Testis (tissue), 2 donors: ENCODE measurements at regions not wholly inside any gene's neighbourhood (a gene's known extent, or its start where the extent isn't known, plus 50 kb on each side); places are given as distances from the start of the nearest gene placed in this dataset.

ENCODE experiments used
- POLR2A ChIP-seq: fragments of 450-650 bp; IDR thresholded peaks from one replicate; pipeline ENCODE4 v1.6.1; 2017; ENCODE audit warnings: antibody characterized with exemption, mild to moderate bottlenecking, moderate library complexity
- TF ChIP-seq, protein P1 (sequence below), 3 experiments: fragments of 450-650 bp in 2 of 3; fragments of 200-600 bp in 1 of 3; sonication (generic) in 1 of 3; IDR thresholded peaks; one replicate each; pipeline ENCODE4 v1.5.1; 2016 to 2019; ENCODE audit warnings: antibody characterized with exemption in 3 of 3, mild to moderate bottlenecking in 2 of 3, moderate library complexity in 1 of 3

DNA sequence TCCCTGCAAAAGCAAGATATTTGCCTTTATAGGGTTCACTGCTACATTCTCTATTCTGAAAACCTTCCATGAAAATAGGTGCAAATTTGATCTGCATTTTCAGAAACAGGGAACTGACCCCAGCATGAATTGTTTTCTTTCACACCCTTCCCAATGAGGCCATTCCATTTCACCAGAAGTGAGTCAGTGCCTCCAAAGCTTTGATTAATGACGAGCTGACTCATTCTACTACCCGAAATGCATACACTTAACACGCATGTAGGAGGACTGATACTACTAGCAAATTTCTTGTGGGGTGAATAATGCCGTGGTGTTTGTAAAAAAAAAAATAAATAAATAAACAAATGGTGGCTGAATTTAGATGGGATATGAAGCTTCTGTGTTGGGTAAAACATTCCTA, 146.9 kb upstream of the FGF13 start:
- TF ChIP-seq, protein P1, sequence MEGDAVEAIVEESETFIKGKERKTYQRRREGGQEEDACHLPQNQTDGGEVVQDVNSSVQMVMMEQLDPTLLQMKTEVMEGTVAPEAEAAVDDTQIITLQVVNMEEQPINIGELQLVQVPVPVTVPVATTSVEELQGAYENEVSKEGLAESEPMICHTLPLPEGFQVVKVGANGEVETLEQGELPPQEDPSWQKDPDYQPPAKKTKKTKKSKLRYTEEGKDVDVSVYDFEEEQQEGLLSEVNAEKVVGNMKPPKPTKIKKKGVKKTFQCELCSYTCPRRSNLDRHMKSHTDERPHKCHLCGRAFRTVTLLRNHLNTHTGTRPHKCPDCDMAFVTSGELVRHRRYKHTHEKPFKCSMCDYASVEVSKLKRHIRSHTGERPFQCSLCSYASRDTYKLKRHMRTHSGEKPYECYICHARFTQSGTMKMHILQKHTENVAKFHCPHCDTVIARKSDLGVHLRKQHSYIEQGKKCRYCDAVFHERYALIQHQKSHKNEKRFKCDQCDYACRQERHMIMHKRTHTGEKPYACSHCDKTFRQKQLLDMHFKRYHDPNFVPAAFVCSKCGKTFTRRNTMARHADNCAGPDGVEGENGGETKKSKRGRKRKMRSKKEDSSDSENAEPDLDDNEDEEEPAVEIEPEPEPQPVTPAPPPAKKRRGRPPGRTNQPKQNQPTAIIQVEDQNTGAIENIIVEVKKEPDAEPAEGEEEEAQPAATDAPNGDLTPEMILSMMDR (IDR thresholded peaks at IDR 0.05), result no peak
- no peak for TF ChIP-seq POLR2A
